ENCODE measurements at regions not wholly inside any gene's neighbourhood (a gene's known extent, or its start where the extent isn't known, plus 50 kb on each side); places are given as distances from the start of the nearest gene placed in this dataset.
"Not testable (repeated sequence)": the region's sequence is repeated elsewhere in the genome, so short reads cannot be mapped to it uniquely, and the experiment has no call there.

GRCh38 chr22:12402531-12402930 lies 3125.5 kb upstream of the OR11H1 start:
- TF ChIP-seq CTCF, POLR2A (IDR thresholded peaks at IDR 0.05): not testable (repeated sequence)

Measured in heart left ventricle (tissue), 13 donors.